Skeletal muscle tissue (tissue), 3 donors: ENCODE measurements at regions not wholly inside any gene's neighbourhood (a gene's known extent, or its start where the extent isn't known, plus 50 kb on each side); places are given as distances from the start of the nearest gene placed in this dataset.

Experiments used
- H3K27ac ChIP-seq: one replicate; pipeline ENCODE4 v1.7.0; 2013; ENCODE audit warnings: mild to moderate bottlenecking, low read depth, low read length, inconsistent platforms
- H3K27me3 ChIP-seq, 3 donors: one replicate each; pipeline ENCODE4 v1.7.0; 2013; ENCODE audit warnings: low read length in 3 of 3; ENCODE audit not compliant: control insufficient read depth in 3 of 3, insufficient read depth in 3 of 3
- H3K36me3 ChIP-seq, 3 donors: one replicate each; pipeline ENCODE4 v1.7.0; 2013; ENCODE audit warnings: low read length in 3 of 3; ENCODE audit not compliant: control insufficient read depth in 3 of 3, insufficient read depth in 3 of 3
- H3K4me1 ChIP-seq, 3 donors: one replicate each; pipeline ENCODE4 v1.7.0; 2013; ENCODE audit warnings: low read length in 3 of 3, mild to moderate bottlenecking in 3 of 3; ENCODE audit not compliant: control insufficient read depth in 3 of 3, insufficient read depth in 3 of 3
- H3K4me3 ChIP-seq, 3 donors: one replicate each; pipeline ENCODE4 v1.7.0; 2013; ENCODE audit warnings: low read length in 3 of 3
- H3K9ac ChIP-seq, 3 donors: one replicate each; pipeline ENCODE4 v1.7.0; 2013; ENCODE audit warnings: low read length in 3 of 3, mild to moderate bottlenecking in 3 of 3, moderate library complexity in 2 of 3, low read depth in 1 of 3
- H3K9me3 ChIP-seq, 3 donors: one replicate each; pipeline ENCODE4 v1.7.0; 2013; ENCODE audit warnings: low read length in 3 of 3; ENCODE audit not compliant: control insufficient read depth in 3 of 3
- donor health status: Osteomylitis.

DNA sequence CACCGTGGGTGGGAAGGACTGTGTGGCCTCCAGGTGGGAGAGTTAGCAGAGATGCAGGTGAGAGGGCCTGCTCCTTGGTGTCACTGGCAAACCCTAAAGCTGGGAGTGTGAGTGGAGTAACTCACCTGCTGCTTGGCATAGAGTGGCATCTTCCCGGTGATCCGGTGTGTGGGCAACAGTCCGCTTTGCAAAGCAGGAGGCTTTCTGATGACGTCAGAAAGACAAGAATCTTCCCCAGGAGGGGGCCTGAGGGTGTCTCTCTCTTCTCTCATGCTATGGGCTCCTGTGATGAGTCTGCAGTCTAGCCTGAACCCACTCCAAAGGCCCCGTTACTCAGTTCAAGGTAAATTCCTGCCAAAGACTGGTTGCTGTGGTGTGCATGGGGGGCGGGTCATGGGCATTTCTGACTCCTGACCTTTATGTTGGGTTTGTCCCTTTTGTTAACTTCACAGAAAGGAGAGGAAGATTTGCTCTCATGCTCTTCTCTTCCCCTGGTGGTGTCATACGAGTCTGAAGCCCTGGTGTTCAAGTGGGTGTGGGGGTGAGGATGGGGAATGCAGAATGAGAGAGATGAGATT lies 187.9 kb downstream of the GATA3 start:
- no peak overlapping the region for H3K4me3 ChIP-seq
- H3K9me3 ChIP-seq: no peaks in the 10 kb centered on the region
- no peaks in the 10 kb centered on the region for H3K36me3 ChIP-seq
- H3K9ac ChIP-seq: no peak overlapping the region
- H3K27me3 ChIP-seq: peaks cover 0 to 4% (median 0%) of the 10 kb centered on the region in 3 donors
- H3K4me1 ChIP-seq: no peaks in the 10 kb centered on the region
- H3K27ac ChIP-seq: no peak overlapping the region

DNA sequence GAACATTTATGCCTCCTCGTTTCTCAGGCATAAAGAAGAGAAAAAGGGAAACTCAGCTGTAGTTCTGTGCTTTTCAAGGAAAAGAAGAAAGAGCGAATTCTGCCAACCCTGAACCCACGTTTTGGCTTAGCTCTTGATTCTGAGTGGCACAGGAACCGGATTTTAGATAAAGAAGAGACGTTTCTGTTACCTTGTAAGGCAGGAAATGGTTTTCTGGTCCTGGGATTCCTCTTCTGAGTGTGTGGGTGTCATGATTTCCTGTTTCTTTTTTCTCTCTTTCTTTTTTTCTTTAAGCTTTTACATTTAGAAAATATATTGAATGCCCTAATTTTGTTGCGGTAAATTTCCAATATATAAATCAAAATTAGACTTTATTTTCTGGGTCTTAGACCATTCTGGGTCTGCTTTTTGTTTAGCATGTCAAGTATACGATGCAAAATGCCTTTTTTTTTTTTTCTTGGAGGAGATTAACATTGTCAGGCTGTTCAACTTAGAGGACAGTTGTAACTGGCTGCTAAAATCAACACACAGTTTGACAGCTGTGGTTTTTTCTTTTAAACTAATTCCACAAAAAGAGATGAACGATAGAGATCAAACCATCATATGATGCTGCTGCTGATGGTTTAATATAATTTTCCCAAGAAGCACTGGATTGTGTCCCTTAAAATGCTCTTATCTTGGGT lies 190.8 kb downstream of the GATA3 start:
- no peak overlapping the region for H3K4me3 ChIP-seq
- H3K9me3 ChIP-seq: peaks cover 0 to 6% (median 0%) of the 10 kb centered on the region in 3 donors
- H3K4me1 ChIP-seq: no peaks in the 10 kb centered on the region
- no peaks in the 10 kb centered on the region for H3K27me3 ChIP-seq
- no peak overlapping the region for H3K9ac ChIP-seq
- H3K36me3 ChIP-seq: no peaks in the 10 kb centered on the region
- no peak overlapping the region for H3K27ac ChIP-seq

DNA sequence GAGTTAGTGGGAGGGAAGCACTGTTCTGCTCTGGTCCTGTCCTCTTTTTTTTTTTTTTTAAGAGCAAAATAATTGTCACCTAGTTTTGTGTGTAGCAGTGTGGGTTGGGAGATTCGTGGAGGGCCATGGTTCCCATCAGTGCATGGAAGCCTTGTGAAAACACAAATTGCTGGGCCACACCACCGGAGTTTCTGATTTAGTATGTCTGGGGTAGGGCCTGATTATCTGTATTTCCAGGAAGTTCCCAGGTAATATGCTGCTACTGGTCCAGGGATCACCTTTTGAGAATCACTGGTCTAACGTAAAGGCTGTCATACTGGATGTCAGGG lies 191.3 kb downstream of the GATA3 start:
- Histone ChIP-seq H3K4me1 (no peaks in the 10 kb centered on the region), H3K9ac (no peak overlapping the region), H3K9me3 (peaks cover 0 to 6% (median 0%) of the 10 kb centered on the region in 3 donors), H3K36me3 (no peaks in the 10 kb centered on the region), H3K4me3 (no peak overlapping the region), H3K27me3 (no peaks in the 10 kb centered on the region), H3K27ac (no peak overlapping the region)

DNA sequence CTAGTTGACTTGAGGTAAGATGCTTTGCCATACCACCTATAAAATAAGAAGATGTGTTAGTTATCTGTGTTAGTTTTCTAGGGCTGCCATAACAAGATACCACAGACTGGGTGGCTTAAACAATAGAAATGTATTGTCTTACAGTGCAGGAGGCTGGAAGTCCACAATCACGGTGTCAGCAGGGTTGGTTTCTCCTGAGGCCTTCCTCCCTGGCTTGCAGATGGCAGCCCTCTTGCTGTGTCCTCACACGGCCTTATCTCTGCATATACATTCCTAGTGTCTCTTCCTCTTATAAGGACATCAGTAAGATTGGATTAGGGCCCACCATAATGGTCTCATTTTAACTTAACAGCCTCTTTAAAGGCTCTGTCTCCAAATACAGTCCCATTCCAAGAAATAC lies 192.1 kb downstream of the GATA3 start:
- no peak overlapping the region for H3K9ac ChIP-seq
- H3K27me3 ChIP-seq: no peaks in the 10 kb centered on the region

DNA sequence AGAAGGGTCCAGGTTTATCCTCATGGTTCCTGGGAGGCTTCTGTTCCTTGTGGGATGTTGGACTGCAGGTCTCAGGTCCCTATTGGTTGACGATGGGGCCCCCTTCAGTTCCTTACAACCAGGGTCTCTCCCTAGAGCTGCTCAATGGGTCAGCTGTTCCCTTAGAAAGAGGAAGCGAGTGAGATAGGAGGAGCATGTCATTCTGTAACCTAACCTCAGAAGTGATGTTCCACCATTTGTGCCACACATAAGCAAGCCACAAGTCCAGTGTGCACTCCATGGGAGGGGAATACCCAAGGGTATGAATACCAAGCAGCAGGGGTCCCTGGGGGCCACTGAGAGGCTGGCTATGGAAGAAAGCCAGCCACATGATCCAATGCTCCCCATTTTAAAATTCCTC lies 192.7 kb downstream of the GATA3 start:
- no peaks in the 10 kb centered on the region for H3K27me3 ChIP-seq
- H3K36me3 ChIP-seq: no peaks in the 10 kb centered on the region
- H3K9me3 ChIP-seq: peaks cover 0 to 6% (median 0%) of the 10 kb centered on the region in 3 donors
- H3K27ac ChIP-seq: no peak overlapping the region
- H3K4me1 ChIP-seq: no peaks in the 10 kb centered on the region
- H3K9ac ChIP-seq: no peak overlapping the region
- no peak overlapping the region for H3K4me3 ChIP-seq

More for the DNA sequence above, 192.1 kb downstream of the GATA3 start:
- H3K4me3 ChIP-seq: no peak overlapping the region
- H3K36me3 ChIP-seq: no peaks in the 10 kb centered on the region
- no peaks in the 10 kb centered on the region for H3K4me1 ChIP-seq
- H3K9me3 ChIP-seq: peaks cover 0 to 6% (median 0%) of the 10 kb centered on the region in 3 donors
- no peak overlapping the region for H3K27ac ChIP-seq

DNA sequence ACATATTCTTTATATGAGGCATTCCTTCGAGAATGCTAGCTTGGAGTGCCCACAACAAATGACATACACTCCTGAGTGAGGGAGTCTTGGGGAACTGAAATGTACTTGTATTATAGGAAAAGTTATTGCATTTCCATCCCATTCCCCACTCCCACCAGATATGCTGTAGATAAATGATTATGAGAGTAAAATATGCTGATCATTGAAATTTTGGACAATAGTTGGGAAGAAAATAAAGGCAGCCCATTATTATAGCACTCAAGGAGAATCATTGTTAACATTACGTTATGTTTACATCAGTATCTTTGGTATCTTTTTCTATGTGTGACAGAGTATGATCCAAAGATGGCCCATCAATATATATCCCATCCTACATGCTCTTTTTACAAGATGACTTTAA lies 194.4 kb downstream of the GATA3 start:
- no peaks in the 10 kb centered on the region for H3K27me3 ChIP-seq
- H3K4me3 ChIP-seq: no peak overlapping the region
- H3K4me1 ChIP-seq: no peaks in the 10 kb centered on the region
- no peak overlapping the region for H3K9ac ChIP-seq
- no peaks in the 10 kb centered on the region for H3K36me3 ChIP-seq
- H3K9me3 ChIP-seq: peaks cover 0 to 6% (median 0%) of the 10 kb centered on the region in 3 donors
- no peak overlapping the region for H3K27ac ChIP-seq

DNA sequence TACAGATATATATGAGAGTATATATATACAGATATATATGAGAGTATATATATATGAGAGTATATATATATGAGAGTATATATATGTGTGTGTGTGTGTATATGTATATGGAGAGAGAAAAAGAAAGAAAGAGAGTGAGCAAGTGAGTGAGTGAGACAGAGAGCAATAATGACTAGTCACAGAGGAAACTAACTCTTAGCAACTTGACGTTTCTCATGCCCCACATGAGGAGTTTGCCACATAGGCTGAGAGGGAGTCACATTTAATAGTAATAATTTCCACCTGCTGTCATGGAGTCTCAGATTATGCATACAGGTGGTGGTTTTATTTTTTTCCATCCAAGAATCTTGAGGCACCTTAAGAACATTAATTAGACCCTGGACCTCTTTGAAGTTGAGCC lies 199.9 kb downstream of the GATA3 start:
- Histone ChIP-seq H3K27me3 (no peaks in the 10 kb centered on the region), H3K9ac (no peak overlapping the region), H3K4me3 (no peak overlapping the region), H3K9me3 (peaks cover 0 to 4% (median 3%) of the 10 kb centered on the region in 3 donors), H3K36me3 (no peaks in the 10 kb centered on the region), H3K4me1 (no peaks in the 10 kb centered on the region), H3K27ac (no peak overlapping the region)

DNA sequence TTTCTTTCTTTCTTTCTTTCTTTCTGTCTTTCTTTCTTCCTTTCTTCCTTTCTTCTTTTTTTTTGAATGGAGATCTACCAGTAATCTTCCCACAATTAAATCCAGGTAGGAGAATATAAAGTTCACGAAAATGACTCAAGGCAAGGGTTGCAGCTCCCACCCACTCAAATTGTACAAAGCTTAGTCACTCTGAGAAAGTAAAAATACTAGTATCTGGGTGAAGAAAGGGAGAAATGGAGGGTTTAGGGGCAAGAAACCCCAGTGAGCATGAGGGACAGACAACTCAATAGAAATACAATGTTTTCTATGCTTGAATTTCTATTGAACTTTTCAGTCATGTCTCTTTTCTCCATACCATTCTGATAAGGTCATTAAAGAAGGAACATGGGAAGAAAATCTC lies 200.8 kb downstream of the GATA3 start:
- peaks cover 0 to 4% (median 0%) of the 10 kb centered on the region in 3 donors for H3K9me3 ChIP-seq
- H3K27ac ChIP-seq: no peak overlapping the region
- no peak overlapping the region for H3K9ac ChIP-seq
- H3K36me3 ChIP-seq: no peaks in the 10 kb centered on the region
- no peaks in the 10 kb centered on the region for H3K27me3 ChIP-seq
- H3K4me1 ChIP-seq: no peaks in the 10 kb centered on the region
- H3K4me3 ChIP-seq: no peak overlapping the region

DNA sequence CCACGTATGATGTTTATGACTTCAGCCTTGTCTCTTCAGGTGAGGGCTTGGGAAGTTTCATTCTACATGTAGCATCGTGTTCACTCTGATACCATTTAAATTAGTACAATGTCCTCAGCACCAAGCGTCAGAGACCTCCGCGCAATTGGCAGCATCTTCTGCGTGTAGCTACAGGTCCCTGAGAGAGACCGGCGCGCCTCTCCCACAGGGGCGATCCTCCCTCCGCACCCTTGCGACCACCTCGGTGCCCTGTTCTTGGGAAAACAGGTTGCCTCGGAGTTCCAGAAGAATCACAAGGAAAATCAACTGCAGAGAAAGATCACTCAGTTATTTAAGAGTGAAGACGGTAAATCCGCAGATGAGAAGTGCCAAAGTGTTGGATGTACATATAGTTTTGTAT lies 206.2 kb downstream of the GATA3 start:
- Histone ChIP-seq H3K4me3 (no peak overlapping the region), H3K9me3 (peaks cover 0 to 4% (median 0%) of the 10 kb centered on the region in 3 donors), H3K36me3 (no peaks in the 10 kb centered on the region), H3K27ac (no peak overlapping the region), H3K9ac (no peak overlapping the region), H3K4me1 (no peaks in the 10 kb centered on the region), H3K27me3 (no peaks in the 10 kb centered on the region)

DNA sequence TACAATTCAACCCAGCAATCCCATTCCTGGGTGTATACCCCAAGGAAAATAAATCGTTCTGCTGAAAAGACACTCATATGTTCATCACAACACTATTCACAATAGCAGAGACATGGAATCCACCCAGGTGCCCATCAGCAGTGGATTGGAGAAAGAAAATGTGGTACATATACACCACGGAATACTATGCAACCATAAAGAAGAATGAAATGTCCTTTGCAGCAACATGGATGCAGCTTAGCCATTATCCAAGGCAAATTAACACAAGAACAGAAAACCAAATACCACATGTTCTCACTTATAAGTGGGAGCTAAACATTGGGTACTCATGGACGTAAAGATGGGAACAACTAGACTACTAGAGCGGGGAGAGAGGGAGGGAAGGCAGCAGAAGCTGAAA lies 207.8 kb downstream of the GATA3 start:
- H3K36me3 ChIP-seq: no peaks in the 10 kb centered on the region
- peaks cover 0 to 2% (median 0%) of the 10 kb centered on the region in 3 donors for H3K9me3 ChIP-seq
- H3K9ac ChIP-seq: no peak overlapping the region
- H3K27ac ChIP-seq: no peak overlapping the region
- H3K4me1 ChIP-seq: no peaks in the 10 kb centered on the region
- no peaks in the 10 kb centered on the region for H3K27me3 ChIP-seq
- no peak overlapping the region for H3K4me3 ChIP-seq
